NCI-H774 (cell line): ENCODE measurements at regions not wholly inside any gene's neighbourhood (a gene's known extent, or its start where the extent isn't known, plus 50 kb on each side); places are given as distances from the start of the nearest gene placed in this dataset.
"Not testable (repeated sequence)": the region's sequence is repeated elsewhere in the genome, so short reads cannot be mapped to it uniquely, and the experiment has no call there.

Experiments
- DNase-seq: peaks from one replicate; lab custom pipeline; 2025; lab: John Stamatoyannopoulos, UW

GRCh38 chr1:104463126-104463697, 713.5 kb downstream of the AMY1C start:
- no peak for DNase-seq

DNA sequence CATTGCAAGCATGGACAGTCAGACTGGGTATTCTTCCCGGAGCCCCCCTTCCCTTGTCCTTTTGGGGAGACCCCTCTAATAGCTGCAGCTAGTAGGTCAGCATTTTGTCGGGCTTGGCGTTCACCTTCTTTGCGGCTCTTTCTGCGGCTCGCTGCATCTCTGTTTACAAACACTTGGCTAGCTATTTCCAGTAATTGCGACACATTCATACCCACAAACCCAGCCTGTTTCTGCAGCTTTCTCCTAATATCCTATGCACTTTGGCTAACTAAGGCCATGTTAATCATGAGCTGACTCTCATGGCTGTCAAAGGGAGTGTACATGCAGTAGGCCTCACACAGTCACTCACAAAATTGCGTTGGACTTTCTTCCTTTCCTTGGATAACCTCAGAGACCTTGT, 716.4 kb downstream of the AMY1C start:
- DNase-seq = no peak

DNA sequence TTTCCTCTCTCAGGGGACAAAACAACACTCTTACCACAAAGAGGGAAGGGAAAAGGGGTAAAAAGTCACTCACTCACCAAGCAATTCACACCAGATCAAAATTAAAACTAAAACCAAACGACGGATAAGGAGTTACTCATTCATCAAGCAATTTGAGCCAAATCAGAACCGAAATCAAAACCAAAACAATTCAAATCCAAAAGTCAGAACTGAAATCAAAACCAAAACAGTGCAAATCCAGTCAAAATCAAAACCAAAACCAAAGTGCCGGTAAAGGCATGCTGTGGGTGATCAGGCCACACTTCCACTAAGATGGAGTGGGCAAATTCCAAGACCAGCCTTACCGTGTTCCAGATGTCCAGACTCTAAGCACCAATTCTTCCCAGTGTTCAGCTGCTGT, 717.9 kb downstream of the AMY1C start:
- DNase-seq = no peak

- DNase-seq = no peak
Measured at GRCh38 chr1:104468282-104468681, 718.6 kb downstream of the AMY1C start.

GRCh38 chr1:104476126-104476525, 726.4 kb downstream of the AMY1C start:
- no peak for DNase-seq

- no peak for DNase-seq
Measured at GRCh38 chr1:104488296-104489015, 738.8 kb downstream of the AMY1C start.

- DNase-seq = no peak
Measured at GRCh38 chr1:104526158-104526795, 776.6 kb downstream of the AMY1C start.

DNA sequence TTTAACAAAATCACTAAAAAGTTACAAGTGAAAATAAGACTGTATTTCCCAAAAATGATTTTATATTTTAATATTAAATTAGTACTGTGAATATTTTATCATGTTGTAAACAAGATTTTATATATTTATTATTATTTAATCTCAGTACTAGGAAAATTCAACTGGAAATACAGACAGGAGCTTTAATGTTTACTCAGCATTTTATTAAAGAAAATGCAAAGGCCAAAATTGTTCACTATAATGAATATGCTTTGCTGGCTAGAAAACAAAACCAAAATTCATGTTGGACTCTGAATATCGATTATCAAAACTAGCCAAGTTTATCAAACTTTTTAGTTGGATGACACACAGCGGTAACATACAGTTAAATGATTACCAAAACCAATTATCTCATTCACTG, 782.3 kb downstream of the AMY1C start:
- no peak for DNase-seq

- DNase-seq = no peak
Measured at GRCh38 chr1:104574620-104575019, 824.9 kb downstream of the AMY1C start.

DNA sequence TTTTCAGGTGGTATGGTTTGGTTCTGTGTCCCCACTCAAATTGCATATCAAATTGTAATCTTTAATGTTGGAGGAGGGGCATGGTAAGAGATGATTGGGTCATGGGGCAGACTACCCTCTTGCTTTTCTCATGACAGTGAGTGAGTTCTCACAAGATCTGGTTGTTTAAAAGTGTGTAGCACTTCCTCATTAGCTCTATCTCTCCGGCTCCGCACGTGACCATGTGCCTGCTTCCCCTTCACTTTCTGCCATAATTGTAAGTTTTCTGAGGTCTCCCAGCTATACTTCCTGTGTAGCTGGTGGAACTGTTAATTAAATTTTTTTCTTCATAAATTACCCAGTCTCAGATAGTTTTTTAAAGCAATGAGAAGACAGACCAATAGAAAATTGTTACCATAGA, 843.2 kb downstream of the AMY1C start:
- no peak for DNase-seq

DNA sequence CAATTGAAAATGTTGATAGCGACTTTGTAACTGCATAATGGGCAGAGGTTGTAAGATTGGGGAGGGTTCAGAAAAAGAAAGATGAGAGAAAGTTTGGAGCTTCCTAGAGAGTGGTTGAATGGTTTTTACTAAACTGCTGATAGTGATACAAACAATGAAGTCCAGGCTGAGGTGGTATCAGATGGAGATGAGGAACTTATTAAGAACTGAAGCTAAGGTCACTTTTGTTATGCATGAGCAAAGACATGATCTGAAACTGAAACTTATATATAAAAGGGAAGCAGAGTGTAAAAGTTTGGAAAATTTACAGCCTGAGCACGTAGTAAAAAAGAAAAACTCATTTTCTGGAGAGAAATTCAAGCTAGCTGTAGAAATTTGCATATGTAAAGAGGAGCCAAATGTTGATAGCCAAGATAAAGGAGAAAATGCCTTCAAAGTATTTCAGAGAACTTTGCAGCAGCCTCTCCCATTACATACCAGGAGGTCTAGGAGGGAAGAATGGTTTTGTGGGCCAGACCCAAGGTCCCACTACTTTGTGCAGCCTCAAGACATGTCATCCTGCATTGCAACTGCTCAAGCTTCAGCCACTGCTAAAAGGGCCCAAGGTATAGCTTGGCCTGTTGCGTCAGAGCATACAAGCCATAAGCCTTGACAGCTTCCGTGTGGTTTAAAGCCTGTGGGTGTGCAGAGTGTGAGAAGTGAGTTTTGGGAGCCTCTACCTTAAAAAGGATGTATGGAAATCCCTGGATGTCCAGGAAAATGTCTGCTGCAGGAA, 843.9 kb downstream of the AMY1C start:
- DNase-seq = no peak

DNA sequence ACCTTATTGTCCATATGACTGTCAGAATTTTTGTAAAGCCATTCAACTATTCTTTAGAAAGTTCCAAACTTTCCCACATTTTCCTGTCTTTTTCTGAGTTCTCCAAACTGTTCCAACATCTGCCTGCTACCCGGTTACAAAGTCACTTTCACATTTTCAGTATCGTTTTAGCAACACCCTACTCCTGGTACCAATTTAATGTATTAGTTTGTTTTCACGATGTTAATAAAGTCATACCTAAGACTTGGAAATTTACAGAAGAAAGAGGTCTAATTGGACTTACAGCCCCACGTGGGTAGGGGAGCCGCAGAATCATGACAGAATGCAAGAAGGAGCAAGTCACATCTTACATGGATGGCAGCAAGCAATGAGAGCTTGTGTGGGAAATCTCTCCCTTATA, 867.8 kb downstream of the AMY1C start:
- DNase-seq = no peak

DNA sequence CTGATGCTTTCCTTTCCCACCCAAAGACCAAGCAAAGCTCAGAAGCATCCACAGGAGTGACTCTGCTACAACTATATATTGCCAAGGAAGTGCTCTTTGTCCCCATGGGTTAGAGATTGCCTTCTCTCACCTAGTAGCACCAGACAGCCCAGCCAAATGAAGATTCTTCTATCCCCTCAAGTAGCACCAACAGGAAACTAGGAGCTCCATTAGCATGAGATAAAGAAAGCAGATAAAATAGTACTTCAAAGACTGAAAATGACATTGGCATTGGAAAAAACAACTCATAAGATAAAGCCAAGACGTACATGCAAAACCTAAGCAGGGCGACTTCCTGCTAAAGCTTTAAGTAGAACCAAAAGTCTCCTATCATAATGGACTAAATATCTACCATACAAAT, 871.5 kb downstream of the AMY1C start:
- DNase-seq = no peak

DNA sequence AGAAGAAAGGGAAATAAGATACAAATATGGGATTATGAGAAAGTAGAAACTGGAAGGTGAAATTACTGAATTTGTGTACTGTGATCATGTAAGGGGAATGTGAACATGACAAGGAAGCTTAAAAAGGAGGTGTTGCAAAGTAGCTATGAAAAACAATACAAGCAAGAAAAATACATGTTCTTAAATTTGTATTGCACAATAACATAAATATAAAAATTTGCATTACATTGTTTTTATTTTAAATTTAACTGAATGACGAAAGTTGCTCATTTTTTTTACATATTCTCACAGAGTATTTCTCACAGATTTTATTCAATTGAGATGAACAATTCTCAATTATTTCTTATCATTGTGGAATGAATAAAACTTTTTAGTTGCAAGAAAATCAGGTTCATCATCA, 874.8 kb downstream of the AMY1C start:
- no peak for DNase-seq

DNA sequence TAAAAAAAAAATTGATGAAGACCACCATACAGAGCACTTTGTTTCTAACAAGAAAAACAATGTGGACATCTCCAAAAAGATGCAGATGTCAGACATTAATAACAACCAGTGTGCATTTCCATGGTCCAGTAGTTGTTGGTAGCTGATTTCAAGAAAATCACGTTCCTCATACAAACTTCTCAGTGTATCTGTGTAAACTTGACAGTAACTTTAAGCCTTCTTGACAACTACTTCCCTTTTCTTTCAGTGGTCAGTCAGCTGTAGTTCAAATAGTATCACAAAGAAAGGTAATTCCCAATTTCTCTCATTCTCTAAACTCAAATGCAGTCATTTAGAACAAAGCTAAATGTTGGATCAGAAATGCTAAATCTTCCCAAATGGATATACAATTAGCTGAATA, 879.9 kb downstream of the AMY1C start:
- DNase-seq = no peak

DNA sequence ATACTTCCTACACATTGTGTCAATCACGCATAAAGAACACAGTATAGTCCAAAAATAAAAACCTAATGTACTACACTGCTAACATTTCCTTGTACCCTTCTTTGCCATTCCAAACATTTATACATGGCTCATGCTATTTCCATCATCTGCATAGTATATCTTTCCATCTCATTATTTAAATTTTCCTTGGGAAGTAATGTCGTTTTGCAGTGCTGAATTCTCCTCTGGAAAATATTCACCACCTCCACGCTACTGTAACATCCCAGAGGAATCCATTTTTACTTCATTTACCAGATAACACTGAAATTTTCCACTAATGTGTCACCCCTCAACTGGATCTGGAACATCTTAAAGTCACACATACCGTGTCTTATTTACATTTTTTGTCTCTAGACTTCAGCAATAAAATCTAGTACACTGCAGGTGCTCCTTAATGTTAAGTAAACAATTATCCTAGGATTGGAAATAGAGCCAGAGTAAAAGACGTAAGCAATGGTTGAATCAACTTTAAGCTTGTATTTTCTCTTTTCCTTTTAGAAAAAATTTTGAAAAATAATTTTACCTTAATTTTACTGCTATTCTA, 881.0 kb downstream of the AMY1C start:
- DNase-seq = no peak

DNA sequence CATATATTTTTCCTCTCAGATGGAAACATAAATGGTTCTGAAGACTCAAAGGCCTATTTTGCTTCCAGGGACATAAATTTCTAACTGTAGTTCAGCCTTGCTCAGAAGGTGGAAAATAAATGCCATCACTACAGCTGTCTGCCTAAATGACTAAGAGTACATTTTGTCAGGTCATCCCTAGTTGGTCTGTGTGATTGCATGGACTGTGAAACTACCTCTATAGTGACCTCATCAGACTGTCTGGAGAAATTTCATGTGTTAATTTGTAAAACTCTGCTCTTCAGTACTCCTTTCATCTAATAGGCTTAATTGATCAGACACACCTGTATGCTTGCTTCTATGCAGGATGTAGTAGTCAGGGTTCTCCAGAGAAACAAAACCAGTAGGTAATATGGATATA, 886.9 kb downstream of the AMY1C start:
- DNase-seq = no peak

GRCh38 chr1:104646233-104646632, 896.5 kb downstream of the AMY1C start:
- DNase-seq = no peak

DNA sequence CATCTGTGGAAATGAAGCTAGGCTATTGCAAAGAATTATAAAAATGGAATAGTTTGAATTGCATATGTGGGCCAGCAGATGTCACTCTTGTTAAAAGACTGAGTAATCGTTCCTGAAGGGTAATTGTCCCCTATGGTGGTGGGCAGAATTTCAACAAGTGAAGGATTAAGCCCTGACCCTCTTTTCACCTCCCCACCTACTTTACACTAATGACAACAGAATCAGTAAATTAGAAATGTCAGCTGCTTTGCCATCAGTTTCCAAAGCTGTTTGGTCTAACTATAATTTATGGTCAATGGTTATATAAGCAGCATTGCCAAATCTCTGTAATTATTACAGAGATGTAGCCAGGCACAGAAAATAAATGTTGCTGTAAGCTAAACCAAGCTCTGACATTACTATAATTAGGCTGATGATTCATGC, 898.6 kb downstream of the AMY1C start:
- no peak for DNase-seq

- not testable (repeated sequence) for DNase-seq
Measured at GRCh38 chr1:104664374-104664773, 914.7 kb downstream of the AMY1C start.

GRCh38 chr1:104665300-104665699, 915.6 kb downstream of the AMY1C start:
- DNase-seq = no peak

DNA sequence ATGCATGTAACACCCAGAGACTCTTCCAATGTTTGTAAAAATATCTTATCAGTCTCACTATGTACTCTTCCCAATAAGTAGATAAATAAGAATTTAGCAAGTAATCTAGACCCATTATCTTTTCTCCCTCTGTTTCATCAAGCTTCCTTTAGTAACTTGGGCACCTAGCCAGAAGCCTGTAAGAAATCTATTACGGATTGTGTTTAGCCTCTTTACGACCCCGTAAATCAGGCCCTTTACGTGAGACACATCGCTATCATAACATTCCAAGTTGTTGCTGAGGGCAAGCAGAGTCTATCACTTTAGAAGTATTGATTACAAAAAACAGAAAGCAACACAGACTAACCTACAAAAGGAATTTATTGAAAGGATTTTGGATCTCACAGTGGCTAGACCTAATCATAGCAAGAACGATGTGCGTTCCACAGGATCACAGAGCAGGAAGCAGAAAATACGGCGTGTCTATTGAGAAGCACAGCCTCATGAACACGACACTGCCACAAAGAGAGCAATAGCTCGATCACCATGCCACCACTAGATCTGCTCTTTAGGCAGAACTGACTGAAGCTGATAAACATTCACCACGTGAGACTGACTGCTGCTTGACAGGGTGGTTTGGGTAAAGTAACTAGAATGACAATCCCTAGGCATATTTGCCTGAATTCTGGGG, 922.1 kb downstream of the AMY1C start:
- DNase-seq = no peak
